ENCODE measurements at regions not wholly inside any gene's neighbourhood (a gene's known extent, or its start where the extent isn't known, plus 50 kb on each side); places are given as distances from the start of the nearest gene placed in this dataset.

DNA sequence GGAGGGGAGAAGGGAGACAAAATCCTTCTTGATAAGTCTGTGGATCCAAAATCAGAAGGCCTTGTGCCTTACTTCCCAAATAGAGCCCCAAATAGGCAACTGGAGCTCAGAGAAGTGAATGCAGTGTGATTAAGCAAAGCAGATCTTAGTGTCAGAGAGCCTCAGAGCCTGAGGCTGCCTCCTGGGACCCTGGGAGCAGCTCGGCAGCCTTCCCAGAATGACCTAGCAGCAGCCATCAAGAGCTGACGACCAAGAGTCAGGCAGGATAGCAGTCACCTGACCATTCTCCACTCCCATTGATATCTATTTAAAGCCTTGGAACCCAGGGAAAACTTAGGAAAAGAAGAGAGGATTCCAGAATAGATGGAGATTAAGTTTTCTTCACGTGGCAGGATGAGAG, 78.0 kb upstream of the SMYD2 start (continued):
- TF ChIP-seq, protein P1, sequence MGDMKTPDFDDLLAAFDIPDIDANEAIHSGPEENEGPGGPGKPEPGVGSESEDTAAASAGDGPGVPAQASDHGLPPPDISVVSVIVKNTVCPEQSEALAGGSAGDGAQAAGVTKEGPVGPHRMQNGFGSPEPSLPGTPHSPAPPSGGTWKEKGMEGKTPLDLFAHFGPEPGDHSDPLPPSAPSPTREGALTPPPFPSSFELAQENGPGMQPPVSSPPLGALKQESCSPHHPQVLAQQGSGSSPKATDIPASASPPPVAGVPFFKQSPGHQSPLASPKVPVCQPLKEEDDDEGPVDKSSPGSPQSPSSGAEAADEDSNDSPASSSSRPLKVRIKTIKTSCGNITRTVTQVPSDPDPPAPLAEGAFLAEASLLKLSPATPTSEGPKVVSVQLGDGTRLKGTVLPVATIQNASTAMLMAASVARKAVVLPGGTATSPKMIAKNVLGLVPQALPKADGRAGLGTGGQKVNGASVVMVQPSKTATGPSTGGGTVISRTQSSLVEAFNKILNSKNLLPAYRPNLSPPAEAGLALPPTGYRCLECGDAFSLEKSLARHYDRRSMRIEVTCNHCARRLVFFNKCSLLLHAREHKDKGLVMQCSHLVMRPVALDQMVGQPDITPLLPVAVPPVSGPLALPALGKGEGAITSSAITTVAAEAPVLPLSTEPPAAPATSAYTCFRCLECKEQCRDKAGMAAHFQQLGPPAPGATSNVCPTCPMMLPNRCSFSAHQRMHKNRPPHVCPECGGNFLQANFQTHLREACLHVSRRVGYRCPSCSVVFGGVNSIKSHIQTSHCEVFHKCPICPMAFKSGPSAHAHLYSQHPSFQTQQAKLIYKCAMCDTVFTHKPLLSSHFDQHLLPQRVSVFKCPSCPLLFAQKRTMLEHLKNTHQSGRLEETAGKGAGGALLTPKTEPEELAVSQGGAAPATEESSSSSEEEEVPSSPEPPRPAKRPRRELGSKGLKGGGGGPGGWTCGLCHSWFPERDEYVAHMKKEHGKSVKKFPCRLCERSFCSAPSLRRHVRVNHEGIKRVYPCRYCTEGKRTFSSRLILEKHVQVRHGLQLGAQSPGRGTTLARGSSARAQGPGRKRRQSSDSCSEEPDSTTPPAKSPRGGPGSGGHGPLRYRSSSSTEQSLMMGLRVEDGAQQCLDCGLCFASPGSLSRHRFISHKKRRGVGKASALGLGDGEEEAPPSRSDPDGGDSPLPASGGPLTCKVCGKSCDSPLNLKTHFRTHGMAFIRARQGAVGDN (IDR thresholded peaks at IDR 0.05) = no peak
- no peak for TF ChIP-seq TCF7 (IDR thresholded peaks at IDR 0.05; ENCODE audit: borderline replicate concordance)
- TF ChIP-seq CREM (IDR thresholded peaks at IDR 0.05; ENCODE audit: low read depth) = no peak

DNA sequence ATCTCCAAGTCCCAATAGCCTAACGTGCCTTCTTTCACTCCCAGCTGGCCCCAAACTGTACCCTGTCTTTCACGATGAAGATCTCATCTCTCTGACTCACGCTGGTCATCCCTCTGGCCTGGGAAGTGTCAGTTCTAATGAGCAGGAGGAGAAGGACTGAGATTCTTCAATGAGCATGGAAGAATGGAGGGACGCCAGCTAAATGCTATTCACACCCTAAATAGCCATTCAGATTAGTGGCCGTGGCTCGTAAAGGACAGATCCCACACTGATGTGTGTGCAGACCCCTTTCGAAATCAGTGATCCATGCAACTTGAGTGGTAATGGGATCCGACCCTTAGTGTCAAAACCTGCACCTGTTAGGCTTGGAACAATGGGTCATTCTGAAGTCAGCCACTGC, 75.9 kb upstream of the SMYD2 start:
- H3K79me2 ChIP-seq (ENCODE audit: control insufficient read depth, insufficient read depth, low read length) = no peaks in the 10 kb centered on the region
- RAD21 ChIA-PET (ENCODE audit: unreplicated experiment) = no interaction called here
- intact Hi-C loops (cut with micrococcal nuclease; ENCODE audit: unreplicated experiment) = no loop called here
- no peaks in the 10 kb centered on the region for H3K9me3 ChIP-seq (replicated peaks; ENCODE audit: control insufficient read depth, insufficient read depth, low read length)
- CTCF ChIA-PET = interaction anchor here (5.6 kb wide), 1 partner anchor 125 kb away, joined by 46 read pairs; no protein-coding TSS in a partner anchor
- no peak overlapping the region for H3K4me2 ChIP-seq (ENCODE audit: control insufficient read depth, insufficient read depth)
- no peaks in the 10 kb centered on the region for H3K4me1 ChIP-seq (ENCODE audit: control insufficient read depth, insufficient read depth, low read length)
- 16% methylated on average over 8 of the region's 8 CpGs for WGBS (ENCODE audit: insufficient coverage, insufficient replicate concordance, low lambda C conversion rate, missing lambda C conversion rate)
- SMC1A ChIA-PET (ENCODE audit: uncharacterized antibody, unreplicated experiment) = no interaction called here
- H3K36me3 ChIP-seq (ENCODE audit: control insufficient read depth in 2 of 2, insufficient read depth in 2 of 2, low read length in 1 of 2) = no peaks in the 10 kb centered on the region
- DNase-seq (ENCODE audit: low read depth, low spot score) (no peak), ATAC-seq (no peak), FAIRE-seq (no peak)
- no peak overlapping the region for H2AFZ ChIP-seq (ENCODE audit: control insufficient read depth, low read depth, low read length)
- H3K27ac ChIP-seq (ENCODE audit: control insufficient read depth, insufficient read depth) = no peak overlapping the region
- H3K4me3 ChIP-seq = no peak overlapping the region
- no peak overlapping the region for H3K9ac ChIP-seq (ENCODE audit: control insufficient read depth, insufficient read depth, low read length)
- no TSS peak for BruUV-seq (replicated peaks)
- H3K27me3 ChIP-seq (replicated peaks in 1 of 2; ENCODE audit: control insufficient read depth in 2 of 2, insufficient read depth in 2 of 2, low read length in 1 of 2) = no peaks in the 10 kb centered on the region
- POLR2A ChIA-PET = no interaction called here
- in situ Hi-C loops (cut with MboI) = no loop called here
- H4K20me1 ChIP-seq (ENCODE audit: control insufficient read depth, insufficient read depth) = no peaks in the 10 kb centered on the region
- no peak for TF ChIP-seq TBL1XR1 (IDR thresholded peaks at IDR 0.05; ENCODE audit: low read depth, low read length)
- no peak for TF ChIP-seq NRF1 (conservative IDR thresholded peaks at IDR 0.05; ENCODE audit: low read depth, low read length)
- TF ChIP-seq BRCA1 (IDR thresholded peaks at IDR 0.05; ENCODE audit: low read depth, low read length) = no peak
- TF ChIP-seq EZH2 (IDR thresholded peaks at IDR 0.05; ENCODE audit: borderline replicate concordance, control insufficient read depth, low read depth, low read length) = no peak
- TF ChIP-seq, protein P2, sequence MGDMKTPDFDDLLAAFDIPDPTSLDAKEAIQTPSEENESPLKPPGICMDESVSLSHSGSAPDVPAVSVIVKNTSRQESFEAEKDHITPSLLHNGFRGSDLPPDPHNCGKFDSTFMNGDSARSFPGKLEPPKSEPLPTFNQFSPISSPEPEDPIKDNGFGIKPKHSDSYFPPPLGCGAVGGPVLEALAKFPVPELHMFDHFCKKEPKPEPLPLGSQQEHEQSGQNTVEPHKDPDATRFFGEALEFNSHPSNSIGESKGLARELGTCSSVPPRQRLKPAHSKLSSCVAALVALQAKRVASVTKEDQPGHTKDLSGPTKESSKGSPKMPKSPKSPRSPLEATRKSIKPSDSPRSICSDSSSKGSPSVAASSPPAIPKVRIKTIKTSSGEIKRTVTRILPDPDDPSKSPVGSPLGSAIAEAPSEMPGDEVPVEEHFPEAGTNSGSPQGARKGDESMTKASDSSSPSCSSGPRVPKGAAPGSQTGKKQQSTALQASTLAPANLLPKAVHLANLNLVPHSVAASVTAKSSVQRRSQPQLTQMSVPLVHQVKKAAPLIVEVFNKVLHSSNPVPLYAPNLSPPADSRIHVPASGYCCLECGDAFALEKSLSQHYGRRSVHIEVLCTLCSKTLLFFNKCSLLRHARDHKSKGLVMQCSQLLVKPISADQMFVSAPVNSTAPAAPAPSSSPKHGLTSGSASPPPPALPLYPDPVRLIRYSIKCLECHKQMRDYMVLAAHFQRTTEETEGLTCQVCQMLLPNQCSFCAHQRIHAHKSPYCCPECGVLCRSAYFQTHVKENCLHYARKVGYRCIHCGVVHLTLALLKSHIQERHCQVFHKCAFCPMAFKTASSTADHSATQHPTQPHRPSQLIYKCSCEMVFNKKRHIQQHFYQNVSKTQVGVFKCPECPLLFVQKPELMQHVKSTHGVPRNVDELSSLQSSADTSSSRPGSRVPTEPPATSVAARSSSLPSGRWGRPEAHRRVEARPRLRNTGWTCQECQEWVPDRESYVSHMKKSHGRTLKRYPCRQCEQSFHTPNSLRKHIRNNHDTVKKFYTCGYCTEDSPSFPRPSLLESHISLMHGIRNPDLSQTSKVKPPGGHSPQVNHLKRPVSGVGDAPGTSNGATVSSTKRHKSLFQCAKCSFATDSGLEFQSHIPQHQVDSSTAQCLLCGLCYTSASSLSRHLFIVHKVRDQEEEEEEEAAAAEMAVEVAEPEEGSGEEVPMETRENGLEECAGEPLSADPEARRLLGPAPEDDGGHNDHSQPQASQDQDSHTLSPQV (IDR thresholded peaks at IDR 0.05) = no peak
- TF ChIP-seq ZNF24 (IDR thresholded peaks at IDR 0.05) = no peak
- TF ChIP-seq RFX5 (IDR thresholded peaks at IDR 0.05; ENCODE audit: low read depth, low read length) = no peak
- TF ChIP-seq, protein P3, sequence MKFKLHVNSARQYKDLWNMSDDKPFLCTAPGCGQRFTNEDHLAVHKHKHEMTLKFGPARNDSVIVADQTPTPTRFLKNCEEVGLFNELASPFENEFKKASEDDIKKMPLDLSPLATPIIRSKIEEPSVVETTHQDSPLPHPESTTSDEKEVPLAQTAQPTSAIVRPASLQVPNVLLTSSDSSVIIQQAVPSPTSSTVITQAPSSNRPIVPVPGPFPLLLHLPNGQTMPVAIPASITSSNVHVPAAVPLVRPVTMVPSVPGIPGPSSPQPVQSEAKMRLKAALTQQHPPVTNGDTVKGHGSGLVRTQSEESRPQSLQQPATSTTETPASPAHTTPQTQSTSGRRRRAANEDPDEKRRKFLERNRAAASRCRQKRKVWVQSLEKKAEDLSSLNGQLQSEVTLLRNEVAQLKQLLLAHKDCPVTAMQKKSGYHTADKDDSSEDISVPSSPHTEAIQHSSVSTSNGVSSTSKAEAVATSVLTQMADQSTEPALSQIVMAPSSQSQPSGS (IDR thresholded peaks at IDR 0.05; ENCODE audit: low read length) = no peak
- no peak for TF ChIP-seq SMAD1 (IDR thresholded peaks at IDR 0.05; ENCODE audit: low read depth, partially characterized antibody)
- TF ChIP-seq, protein P4, sequence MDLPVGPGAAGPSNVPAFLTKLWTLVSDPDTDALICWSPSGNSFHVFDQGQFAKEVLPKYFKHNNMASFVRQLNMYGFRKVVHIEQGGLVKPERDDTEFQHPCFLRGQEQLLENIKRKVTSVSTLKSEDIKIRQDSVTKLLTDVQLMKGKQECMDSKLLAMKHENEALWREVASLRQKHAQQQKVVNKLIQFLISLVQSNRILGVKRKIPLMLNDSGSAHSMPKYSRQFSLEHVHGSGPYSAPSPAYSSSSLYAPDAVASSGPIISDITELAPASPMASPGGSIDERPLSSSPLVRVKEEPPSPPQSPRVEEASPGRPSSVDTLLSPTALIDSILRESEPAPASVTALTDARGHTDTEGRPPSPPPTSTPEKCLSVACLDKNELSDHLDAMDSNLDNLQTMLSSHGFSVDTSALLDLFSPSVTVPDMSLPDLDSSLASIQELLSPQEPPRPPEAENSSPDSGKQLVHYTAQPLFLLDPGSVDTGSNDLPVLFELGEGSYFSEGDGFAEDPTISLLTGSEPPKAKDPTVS (IDR thresholded peaks at IDR 0.05; ENCODE audit: low read depth, low read length) = no peak

Measured in GM12878 (cell line).